ENCODE measurements at regions not wholly inside any gene's neighbourhood (a gene's known extent, or its start where the extent isn't known, plus 50 kb on each side); places are given as distances from the start of the nearest gene placed in this dataset.

GRCh38 chr9:23438299-23438907, 387.6 kb downstream of the ELAVL2 start:
- intact Hi-C loops (cut with micrococcal nuclease), result no loop called here
- Mint-ChIP-seq H3K27ac (no peak overlapping the region), H3K27me3 (ENCODE audit: low read depth in 2 of 2) (no peaks in the 10 kb centered on the region), H3K9me3 (peaks cover 13 to 15% of the 10 kb centered on the region in 2 donors), H3K36me3 (peaks cover 5% of the 10 kb centered on the region), H3K4me3 (no peak overlapping the region), H3K4me1 (no peaks in the 10 kb centered on the region)
- no peak for ATAC-seq
- no peak overlapping the region for H3K4me3 ChIP-seq (ENCODE audit: low read length)
- H3K27ac ChIP-seq (ENCODE audit: low read length), result no peak overlapping the region
- no peaks in the 10 kb centered on the region for H3K27me3 ChIP-seq (ENCODE audit: control insufficient read depth, insufficient read depth, low read length)
- no peak for DNase-seq
- H3K4me1 ChIP-seq (ENCODE audit: control insufficient read depth, insufficient read depth, low read length), result no peaks in the 10 kb centered on the region
- H3K36me3 ChIP-seq (ENCODE audit: control insufficient read depth, insufficient read depth, low read length), result no peaks in the 10 kb centered on the region
- TF ChIP-seq, protein P1, sequence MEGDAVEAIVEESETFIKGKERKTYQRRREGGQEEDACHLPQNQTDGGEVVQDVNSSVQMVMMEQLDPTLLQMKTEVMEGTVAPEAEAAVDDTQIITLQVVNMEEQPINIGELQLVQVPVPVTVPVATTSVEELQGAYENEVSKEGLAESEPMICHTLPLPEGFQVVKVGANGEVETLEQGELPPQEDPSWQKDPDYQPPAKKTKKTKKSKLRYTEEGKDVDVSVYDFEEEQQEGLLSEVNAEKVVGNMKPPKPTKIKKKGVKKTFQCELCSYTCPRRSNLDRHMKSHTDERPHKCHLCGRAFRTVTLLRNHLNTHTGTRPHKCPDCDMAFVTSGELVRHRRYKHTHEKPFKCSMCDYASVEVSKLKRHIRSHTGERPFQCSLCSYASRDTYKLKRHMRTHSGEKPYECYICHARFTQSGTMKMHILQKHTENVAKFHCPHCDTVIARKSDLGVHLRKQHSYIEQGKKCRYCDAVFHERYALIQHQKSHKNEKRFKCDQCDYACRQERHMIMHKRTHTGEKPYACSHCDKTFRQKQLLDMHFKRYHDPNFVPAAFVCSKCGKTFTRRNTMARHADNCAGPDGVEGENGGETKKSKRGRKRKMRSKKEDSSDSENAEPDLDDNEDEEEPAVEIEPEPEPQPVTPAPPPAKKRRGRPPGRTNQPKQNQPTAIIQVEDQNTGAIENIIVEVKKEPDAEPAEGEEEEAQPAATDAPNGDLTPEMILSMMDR (IDR thresholded peaks at IDR 0.05), result no peak
- peaks cover 3% of the 10 kb centered on the region for H3K9me3 ChIP-seq (ENCODE audit: control insufficient read depth, insufficient read depth, low read length)
- WGBS (ENCODE audit: insufficient coverage), result 82% methylated on average over 9 of the region's 9 CpGs

DNA sequence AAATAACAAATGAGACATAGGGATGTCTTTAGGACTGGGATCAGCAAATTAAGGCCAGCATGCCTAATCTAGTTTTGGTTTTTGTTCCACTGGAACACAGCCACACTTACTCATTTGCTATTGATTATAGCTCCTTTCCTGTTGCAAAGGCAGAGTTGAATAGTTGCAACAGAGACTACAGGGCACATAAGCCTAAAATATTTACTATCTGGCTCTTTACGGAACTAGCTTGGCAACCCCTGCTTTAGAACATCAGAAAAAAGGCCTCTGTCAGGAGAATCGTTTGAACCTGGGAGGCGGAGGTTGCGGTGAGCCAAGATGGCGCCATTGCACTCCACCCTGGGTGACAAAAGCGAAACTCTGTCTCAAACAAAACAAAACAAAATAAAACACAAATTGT, 384.8 kb downstream of the ELAVL2 start:
- Mint-ChIP-seq H3K4me1 (no peaks in the 10 kb centered on the region), H3K27me3 (ENCODE audit: low read depth in 2 of 2) (no peaks in the 10 kb centered on the region), H3K4me3 (no peak overlapping the region), H3K27ac (no peak overlapping the region), H3K9me3 (peaks cover 18 to 22% of the 10 kb centered on the region in 2 donors), H3K36me3 (peaks cover 5% of the 10 kb centered on the region)
- intact Hi-C loops (cut with micrococcal nuclease), result no loop called here
- no peaks in the 10 kb centered on the region for H3K36me3 ChIP-seq (ENCODE audit: control insufficient read depth, insufficient read depth, low read length)
- peaks cover 3% of the 10 kb centered on the region for H3K9me3 ChIP-seq (ENCODE audit: control insufficient read depth, insufficient read depth, low read length)
- no peaks in the 10 kb centered on the region for H3K4me1 ChIP-seq (ENCODE audit: control insufficient read depth, insufficient read depth, low read length)
- WGBS (ENCODE audit: insufficient coverage), result 96% methylated on average over 5 of the region's 6 CpGs
- H3K27ac ChIP-seq (ENCODE audit: low read length), result no peak overlapping the region
- no peaks in the 10 kb centered on the region for H3K27me3 ChIP-seq (ENCODE audit: control insufficient read depth, insufficient read depth, low read length)
- ATAC-seq (no peak), DNase-seq (no peak)
- no peak overlapping the region for H3K4me3 ChIP-seq (ENCODE audit: low read length)
- TF ChIP-seq, protein P1 (IDR thresholded peaks at IDR 0.05), result no peak

DNA sequence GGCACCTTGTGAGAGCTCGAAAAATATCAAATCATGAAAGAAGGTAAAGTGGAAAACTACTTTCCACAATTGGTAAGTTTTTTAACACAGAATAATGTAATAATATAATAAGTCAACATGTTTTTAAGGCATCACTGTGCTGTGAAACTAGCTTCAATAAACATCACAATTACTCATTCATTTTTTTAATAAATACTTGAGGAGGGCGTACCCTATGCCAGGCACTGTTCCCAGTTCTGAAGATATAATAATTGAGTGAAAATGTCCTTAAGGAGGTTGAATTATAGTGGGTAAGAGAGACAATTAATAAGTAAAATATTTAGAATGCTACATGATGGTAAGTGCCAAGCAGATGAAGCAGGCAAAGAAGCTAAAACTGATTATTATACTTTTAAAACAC, 381.4 kb downstream of the ELAVL2 start:
- H3K36me3 Mint-ChIP-seq, result peaks cover 5% of the 10 kb centered on the region
- H3K4me3 Mint-ChIP-seq, result no peak overlapping the region
- no peaks in the 10 kb centered on the region for H3K27me3 Mint-ChIP-seq (ENCODE audit: low read depth in 2 of 2)
- Histone ChIP-seq H3K27ac (ENCODE audit: low read length) (no peak overlapping the region), H3K9me3 (ENCODE audit: control insufficient read depth, insufficient read depth, low read length) (no peaks in the 10 kb centered on the region), H3K36me3 (ENCODE audit: control insufficient read depth, insufficient read depth, low read length) (no peaks in the 10 kb centered on the region), H3K4me1 (ENCODE audit: control insufficient read depth, insufficient read depth, low read length) (no peaks in the 10 kb centered on the region), H3K27me3 (ENCODE audit: control insufficient read depth, insufficient read depth, low read length) (no peaks in the 10 kb centered on the region), H3K4me3 (ENCODE audit: low read length) (no peak overlapping the region)
- H3K9me3 Mint-ChIP-seq, result peaks cover 22 to 26% of the 10 kb centered on the region in 2 donors
- intact Hi-C loops (cut with micrococcal nuclease), result no loop called here
- H3K4me1 Mint-ChIP-seq, result no peaks in the 10 kb centered on the region
- 90% methylated on average over 2 of the region's 2 CpGs for WGBS (ENCODE audit: insufficient coverage)
- ATAC-seq (no peak), DNase-seq (no peak)
- TF ChIP-seq, protein P1 (IDR thresholded peaks at IDR 0.05), result no peak
- no peak overlapping the region for H3K27ac Mint-ChIP-seq

DNA sequence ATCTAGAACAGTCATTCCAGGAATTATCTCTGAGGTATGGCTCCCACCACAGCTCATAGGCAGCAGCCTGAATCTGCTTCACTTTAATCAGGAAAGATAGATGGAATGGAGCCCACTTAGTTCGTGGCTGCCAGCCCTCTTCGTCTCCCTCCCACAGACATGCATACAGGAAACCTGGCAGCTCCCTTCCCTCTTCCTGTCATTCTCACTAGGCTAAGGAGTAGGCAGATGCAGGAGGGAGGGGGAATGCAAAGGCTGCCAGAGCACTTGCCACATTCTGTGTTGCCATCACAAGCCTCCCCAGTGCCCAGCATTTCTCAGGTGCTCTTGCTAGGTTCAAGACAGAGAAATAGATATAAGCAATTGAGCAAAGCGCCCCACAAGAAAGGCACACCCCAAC, 378.9 kb downstream of the ELAVL2 start:
- no peak overlapping the region for H3K27ac Mint-ChIP-seq
- Histone ChIP-seq H3K36me3 (ENCODE audit: control insufficient read depth, insufficient read depth, low read length) (no peaks in the 10 kb centered on the region), H3K27ac (ENCODE audit: low read length) (no peak overlapping the region), H3K9me3 (ENCODE audit: control insufficient read depth, insufficient read depth, low read length) (peaks cover 2% of the 10 kb centered on the region), H3K27me3 (ENCODE audit: control insufficient read depth, insufficient read depth, low read length) (no peaks in the 10 kb centered on the region), H3K4me1 (ENCODE audit: control insufficient read depth, insufficient read depth, low read length) (no peaks in the 10 kb centered on the region), H3K4me3 (ENCODE audit: low read length) (no peak overlapping the region)
- H3K36me3 Mint-ChIP-seq, result no peaks in the 10 kb centered on the region
- TF ChIP-seq, protein P1 (IDR thresholded peaks at IDR 0.05), result no peak
- DNase-seq, result no peak
- H3K27me3 Mint-ChIP-seq (ENCODE audit: low read depth in 2 of 2), result no peaks in the 10 kb centered on the region
- H3K9me3 Mint-ChIP-seq, result peaks cover 20 to 24% of the 10 kb centered on the region in 2 donors
- ATAC-seq, result no peak
- no peak overlapping the region for H3K4me3 Mint-ChIP-seq
- no peaks in the 10 kb centered on the region for H3K4me1 Mint-ChIP-seq
- intact Hi-C loops (cut with micrococcal nuclease), result no loop called here
- 26% methylated on average over 2 of the region's 3 CpGs for WGBS (ENCODE audit: insufficient coverage)
